ENCODE measurements at regions not wholly inside any gene's neighbourhood (a gene's known extent, or its start where the extent isn't known, plus 50 kb on each side); places are given as distances from the start of the nearest gene placed in this dataset.

- no CpG with 5 or more reads among the region's 6 CpGs for WGBS (ENCODE audit: extremely low coverage, insufficient read length, low lambda C conversion rate)
- Histone ChIP-seq H3K4me1 (ENCODE audit: insufficient read depth, low read length) (no peaks in the 10 kb centered on the region), H3K23me2 (ENCODE audit: insufficient read length, low read depth, low read length, poor library complexity, severe bottlenecking) (no peaks in the 10 kb centered on the region), H2BK15ac (ENCODE audit: low read depth, low read length) (no peak overlapping the region), H3K79me2 (ENCODE audit: insufficient read depth, low read length) (no peaks in the 10 kb centered on the region), H3K9ac (ENCODE audit: extremely low read depth, insufficient read length, low read length) (no peak overlapping the region), H2AK5ac (ENCODE audit: insufficient read length, low read length) (no peak overlapping the region), H3K14ac (ENCODE audit: insufficient read depth, low read length) (no peak overlapping the region), H3K4me2 (ENCODE audit: insufficient read depth, insufficient read length, low read length) (no peak overlapping the region), H3K9me3 (ENCODE audit: control insufficient read depth, low read depth, low read length) (no peaks in the 10 kb centered on the region), H2BK120ac (ENCODE audit: low read depth, low read length, poor library complexity, severe bottlenecking) (no peak overlapping the region), H4K20me1 (ENCODE audit: control insufficient read depth, insufficient read depth, insufficient read length) (no peaks in the 10 kb centered on the region), H2BK20ac (ENCODE audit: low read depth, low read length, poor library complexity, severe bottlenecking) (no peak overlapping the region), H2BK5ac (ENCODE audit: insufficient read length, low read length) (no peak overlapping the region), H4K5ac (ENCODE audit: insufficient read length, low read depth, low read length) (no peak overlapping the region), H2BK12ac (ENCODE audit: insufficient read length, low read depth, low read length) (no peak overlapping the region), H4K91ac (ENCODE audit: insufficient read length, low read depth, low read length) (no peak overlapping the region), H3K27ac (ENCODE audit: insufficient read length, low read depth, low read length) (no peak overlapping the region), H3K56ac (ENCODE audit: insufficient read length, low read depth, low read length) (no peak overlapping the region), H3K18ac (ENCODE audit: insufficient read length, low read depth, low read length) (no peak overlapping the region), H3K27me3 (ENCODE audit: insufficient read depth, low read length) (no peaks in the 10 kb centered on the region), H3K4ac (ENCODE audit: low read depth, low read length) (no peak overlapping the region), H4K8ac (replicated peaks; ENCODE audit: insufficient read length, low read depth, low read length) (no peak overlapping the region), H3T11ph (ENCODE audit: low read length) (no peak overlapping the region), H2AFZ (ENCODE audit: low read length) (no peak overlapping the region), H3K23ac (ENCODE audit: insufficient read length, low read depth, low read length) (no peak overlapping the region), H3K79me1 (ENCODE audit: insufficient read depth, low read depth, low read length, poor library complexity, severe bottlenecking) (no peaks in the 10 kb centered on the region)
- Mint-ChIP-seq H3K36me3 (ENCODE audit: insufficient read depth in 1 of 3, low read depth in 3 of 3) (no peaks in the 10 kb centered on the region), H3K9me3 (no peaks in the 10 kb centered on the region), H3K4me3 (no peak overlapping the region), H3K4me1 (peaks cover 2% of the 10 kb centered on the region in 2 experiments; a peak in 1 of 4 replicates), H3K27me3 (ENCODE audit: low read depth) (peaks cover 1% of the 10 kb centered on the region; the same call in 1 of the 2 replicates), H3K27ac (no peak overlapping the region)
- DNase-seq: no peak
- no peak for TF ChIP-seq CTCF (conservative IDR thresholded peaks at IDR 0.05)
Observed at GRCh38 chr15:79595306-79595705, 163.2 kb downstream of the MINAR1 start.
